ENCODE measurements at regions not wholly inside any gene's neighbourhood (a gene's known extent, or its start where the extent isn't known, plus 50 kb on each side); places are given as distances from the start of the nearest gene placed in this dataset.

GRCh38 chr1:166703726-166704462, 135.4 kb upstream of the POGK start:
- H3K4me1 Mint-ChIP-seq (ENCODE audit: low read depth): peaks cover 7% of the 10 kb centered on the region
- H3K36me3 Mint-ChIP-seq (ENCODE audit: low read depth): no peaks in the 10 kb centered on the region
- no peak overlapping the region for H3K4me3 Mint-ChIP-seq
- ATAC-seq (no peak), DNase-seq (no peak)
- intact Hi-C loops (cut with micrococcal nuclease): no loop called here
- peaks cover 12% of the 10 kb centered on the region for H3K27me3 Mint-ChIP-seq
- no peak overlapping the region for H3K27ac Mint-ChIP-seq
- TF ChIP-seq CTCF (IDR thresholded peaks at IDR 0.05): no peak
- POLR2A ChIA-PET: no interaction called here
- H3K9me3 Mint-ChIP-seq: no peaks in the 10 kb centered on the region
- CTCF ChIA-PET: no interaction called here

GRCh38 chr1:166705376-166706289, 133.6 kb upstream of the POGK start:
- Mint-ChIP-seq H3K4me1 (ENCODE audit: low read depth) (peaks cover 7% of the 10 kb centered on the region), H3K4me3 (no peak overlapping the region), H3K27me3 (peaks cover 12% of the 10 kb centered on the region), H3K27ac (no peak overlapping the region), H3K36me3 (ENCODE audit: low read depth) (no peaks in the 10 kb centered on the region), H3K9me3 (no peaks in the 10 kb centered on the region)
- no peak for TF ChIP-seq CTCF (IDR thresholded peaks at IDR 0.05)
- ChIA-PET POLR2A (interaction anchor here (0.7 kb wide), 1 partner anchor 31 kb away, joined by 3 read pairs; no protein-coding TSS in a partner anchor), CTCF (no interaction called here)
- ATAC-seq (no peak), DNase-seq (no peak)
- intact Hi-C loops (cut with micrococcal nuclease): no loop called here

DNA sequence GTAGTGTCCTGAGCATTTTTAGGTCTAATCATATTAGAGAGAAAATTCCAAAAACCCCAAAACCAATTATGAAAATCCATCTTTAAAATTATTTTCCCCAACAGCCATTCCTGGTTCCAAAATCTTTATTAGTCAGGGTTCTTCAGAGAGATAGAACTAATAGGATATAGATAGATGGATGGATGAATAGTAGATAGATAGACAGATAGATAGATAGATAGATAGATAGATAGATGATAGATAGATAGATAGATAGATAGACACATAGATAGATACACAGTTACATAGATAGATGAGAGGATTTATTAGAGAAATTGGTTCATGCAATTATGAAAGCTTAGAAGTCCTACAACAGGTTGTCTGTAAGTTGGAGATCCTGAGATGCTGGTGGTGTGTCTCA, 122.7 kb upstream of the POGK start:
- no peak for ATAC-seq
- no peaks in the 10 kb centered on the region for H3K4me1 Mint-ChIP-seq (ENCODE audit: low read depth)
- intact Hi-C loops (cut with micrococcal nuclease): no loop called here
- no peak overlapping the region for H3K4me3 Mint-ChIP-seq
- H3K27me3 Mint-ChIP-seq: peaks cover 7% of the 10 kb centered on the region
- H3K36me3 Mint-ChIP-seq (ENCODE audit: low read depth): no peaks in the 10 kb centered on the region
- CTCF ChIA-PET: no interaction called here
- no peak for TF ChIP-seq CTCF (IDR thresholded peaks at IDR 0.05)
- H3K27ac Mint-ChIP-seq: no peak overlapping the region
- H3K9me3 Mint-ChIP-seq: peaks cover 3% of the 10 kb centered on the region
- DNase-seq: no peak
- POLR2A ChIA-PET: no interaction called here

GRCh38 chr1:166721145-166721544, 118.1 kb upstream of the POGK start:
- ChIA-PET CTCF (interaction anchor here (1.0 kb wide), 1 partner anchor 9 kb away, joined by 3 read pairs; no protein-coding TSS in a partner anchor), POLR2A (no interaction called here)
- peaks cover 3% of the 10 kb centered on the region for H3K9me3 Mint-ChIP-seq
- no peaks in the 10 kb centered on the region for H3K4me1 Mint-ChIP-seq (ENCODE audit: low read depth)
- ATAC-seq: no peak
- intact Hi-C loops (cut with micrococcal nuclease): no loop called here
- H3K36me3 Mint-ChIP-seq (ENCODE audit: low read depth): no peaks in the 10 kb centered on the region
- H3K27me3 Mint-ChIP-seq: no peaks in the 10 kb centered on the region
- DNase-seq: no peak
- no peak overlapping the region for H3K27ac Mint-ChIP-seq
- TF ChIP-seq CTCF (IDR thresholded peaks at IDR 0.05): no peak
- no peak overlapping the region for H3K4me3 Mint-ChIP-seq
